GM10266 (cell line): ENCODE measurements at regions not wholly inside any gene's neighbourhood (a gene's known extent, or its start where the extent isn't known, plus 50 kb on each side); places are given as distances from the start of the nearest gene placed in this dataset.
"Not testable (repeated sequence)": the region's sequence is repeated elsewhere in the genome, so short reads cannot be mapped to it uniquely, and the experiment has no call there.

Experiments
- DNase-seq: peaks from one replicate; pipeline ENCODE4 v3.0.0; 2012; ENCODE audit errors: extremely low spot score
- TF ChIP-seq, protein P1 (sequence below): IDR thresholded peaks from 2 replicates; pipeline ENCODE4 v1.5.1; 2012; ENCODE audit warnings: mild to moderate bottlenecking, low read depth; ENCODE audit not compliant: control insufficient read depth, insufficient read depth; ENCODE audit errors: missing control alignments

DNA sequence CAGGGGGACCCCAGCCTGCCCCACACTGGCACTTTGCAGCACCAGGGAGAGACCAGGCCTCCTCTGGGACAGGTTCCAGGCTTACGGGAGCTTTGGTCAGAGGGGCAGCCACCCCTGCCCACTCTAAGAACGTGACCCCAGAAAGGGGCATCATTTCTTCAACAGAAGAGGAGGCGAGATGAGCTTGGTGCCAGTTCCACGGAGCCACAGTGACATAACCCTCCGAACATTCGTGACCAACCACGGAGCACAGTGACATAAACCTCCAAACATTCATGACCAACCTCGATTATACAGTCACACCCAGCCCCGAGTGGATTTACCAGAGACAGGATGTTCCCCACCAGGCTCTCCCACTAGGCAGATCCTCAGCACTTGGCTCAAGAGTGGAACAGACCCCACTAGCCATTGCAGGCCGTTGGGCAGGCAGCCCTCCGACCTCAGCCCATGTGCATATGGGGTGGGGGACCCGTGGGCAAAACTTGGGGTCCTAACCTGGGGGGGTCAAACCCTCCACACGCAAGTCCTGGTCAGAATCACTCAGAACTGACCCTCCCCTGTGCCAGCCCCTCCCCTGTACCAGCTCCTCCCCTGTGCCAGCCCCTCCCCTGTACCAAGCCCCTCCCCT is 112.9 kb downstream of the METRNL start:
- TF ChIP-seq, protein P1, sequence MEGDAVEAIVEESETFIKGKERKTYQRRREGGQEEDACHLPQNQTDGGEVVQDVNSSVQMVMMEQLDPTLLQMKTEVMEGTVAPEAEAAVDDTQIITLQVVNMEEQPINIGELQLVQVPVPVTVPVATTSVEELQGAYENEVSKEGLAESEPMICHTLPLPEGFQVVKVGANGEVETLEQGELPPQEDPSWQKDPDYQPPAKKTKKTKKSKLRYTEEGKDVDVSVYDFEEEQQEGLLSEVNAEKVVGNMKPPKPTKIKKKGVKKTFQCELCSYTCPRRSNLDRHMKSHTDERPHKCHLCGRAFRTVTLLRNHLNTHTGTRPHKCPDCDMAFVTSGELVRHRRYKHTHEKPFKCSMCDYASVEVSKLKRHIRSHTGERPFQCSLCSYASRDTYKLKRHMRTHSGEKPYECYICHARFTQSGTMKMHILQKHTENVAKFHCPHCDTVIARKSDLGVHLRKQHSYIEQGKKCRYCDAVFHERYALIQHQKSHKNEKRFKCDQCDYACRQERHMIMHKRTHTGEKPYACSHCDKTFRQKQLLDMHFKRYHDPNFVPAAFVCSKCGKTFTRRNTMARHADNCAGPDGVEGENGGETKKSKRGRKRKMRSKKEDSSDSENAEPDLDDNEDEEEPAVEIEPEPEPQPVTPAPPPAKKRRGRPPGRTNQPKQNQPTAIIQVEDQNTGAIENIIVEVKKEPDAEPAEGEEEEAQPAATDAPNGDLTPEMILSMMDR: no peak
- no peak for DNase-seq

DNA sequence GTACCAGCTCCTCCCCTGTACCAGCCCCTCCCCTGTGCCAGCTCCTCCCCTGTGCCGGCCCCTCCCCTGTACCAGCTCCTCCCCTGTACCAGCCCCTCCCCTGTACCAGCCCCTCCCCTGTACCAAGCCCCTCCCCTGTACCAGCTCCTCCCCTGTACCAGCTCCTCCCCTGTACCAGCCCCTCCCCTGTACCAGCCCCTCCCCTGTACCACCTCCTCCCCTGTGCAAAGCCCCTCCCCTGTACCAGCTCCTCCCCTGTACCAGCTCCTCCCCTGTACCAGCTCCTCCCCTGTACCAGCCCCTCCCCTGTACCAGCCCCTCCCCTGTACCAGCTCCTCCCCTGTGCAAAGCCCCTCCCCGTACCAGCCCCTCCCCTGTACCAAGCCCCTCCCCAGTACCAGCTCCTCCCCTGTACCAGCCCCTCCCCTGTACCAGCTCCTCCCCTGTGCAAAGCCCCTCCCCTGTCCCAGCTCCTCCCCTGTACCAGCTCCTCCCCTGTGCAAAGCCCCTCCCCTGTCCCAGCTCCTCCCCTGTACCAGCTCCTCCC is 113.5 kb downstream of the METRNL start:
- not testable (repeated sequence) for DNase-seq

DNA sequence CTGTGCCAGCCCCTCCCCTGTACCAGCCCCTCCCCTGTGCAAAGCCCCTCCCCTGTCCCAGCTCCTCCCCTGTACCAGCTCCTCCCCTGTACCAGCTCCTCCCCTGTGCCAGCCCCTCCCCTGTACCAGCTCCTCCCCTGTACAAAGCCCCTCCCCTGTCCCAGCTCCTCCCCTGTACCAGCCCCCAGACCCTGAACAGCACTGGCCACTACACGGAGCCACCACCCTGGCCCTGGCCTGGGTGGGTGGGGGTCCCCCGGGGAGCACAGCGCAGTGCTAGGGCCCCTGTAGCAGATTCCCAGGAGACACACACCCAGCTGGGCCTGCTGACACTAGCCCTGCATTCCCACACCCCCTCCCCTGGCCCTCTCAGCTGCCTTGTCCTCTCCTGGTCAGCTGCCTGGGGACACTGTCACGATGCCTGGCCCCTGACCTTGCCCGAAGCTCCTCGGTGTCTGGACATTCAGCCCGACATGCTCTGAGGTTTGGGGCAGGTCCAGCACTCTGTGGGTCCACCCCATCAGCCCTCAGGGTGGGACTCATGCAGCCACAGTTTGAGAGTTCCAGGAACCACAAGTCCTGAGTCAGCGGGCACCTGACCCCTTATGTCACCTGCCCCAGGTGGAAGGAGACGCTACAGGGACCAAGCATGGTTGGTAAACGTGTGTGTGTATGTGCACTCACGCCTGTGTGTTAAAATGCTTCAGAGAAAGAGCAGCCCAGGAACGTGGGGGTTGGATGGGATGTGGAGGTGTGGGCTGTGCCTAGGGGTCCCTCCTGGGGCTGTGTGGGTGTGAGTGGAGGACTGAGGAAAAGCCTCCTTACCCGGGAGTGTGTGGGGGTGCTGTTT is 114.2 kb downstream of the METRNL start:
- no peak for DNase-seq
- TF ChIP-seq, protein P1: no peak

DNA sequence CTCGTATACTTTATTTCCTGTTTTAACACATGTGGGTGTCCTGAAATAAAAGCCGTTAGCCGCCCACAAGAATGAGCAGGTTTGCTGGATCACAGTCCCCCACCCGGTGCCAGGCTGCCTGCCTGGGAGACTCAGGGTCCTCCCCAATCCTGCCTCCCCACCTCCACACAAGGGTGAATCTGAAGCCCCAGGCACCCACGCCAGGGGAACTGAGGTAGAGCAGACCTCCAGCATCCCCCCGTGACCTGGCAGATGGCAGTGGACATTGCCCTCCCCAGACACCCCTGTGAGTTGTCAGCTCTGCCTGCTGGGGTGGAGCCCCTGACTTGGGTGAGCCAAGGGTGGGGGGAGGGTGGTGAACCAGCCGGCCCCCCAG is 114.8 kb downstream of the METRNL start:
- TF ChIP-seq, protein P1: no peak
- no peak for DNase-seq

DNA sequence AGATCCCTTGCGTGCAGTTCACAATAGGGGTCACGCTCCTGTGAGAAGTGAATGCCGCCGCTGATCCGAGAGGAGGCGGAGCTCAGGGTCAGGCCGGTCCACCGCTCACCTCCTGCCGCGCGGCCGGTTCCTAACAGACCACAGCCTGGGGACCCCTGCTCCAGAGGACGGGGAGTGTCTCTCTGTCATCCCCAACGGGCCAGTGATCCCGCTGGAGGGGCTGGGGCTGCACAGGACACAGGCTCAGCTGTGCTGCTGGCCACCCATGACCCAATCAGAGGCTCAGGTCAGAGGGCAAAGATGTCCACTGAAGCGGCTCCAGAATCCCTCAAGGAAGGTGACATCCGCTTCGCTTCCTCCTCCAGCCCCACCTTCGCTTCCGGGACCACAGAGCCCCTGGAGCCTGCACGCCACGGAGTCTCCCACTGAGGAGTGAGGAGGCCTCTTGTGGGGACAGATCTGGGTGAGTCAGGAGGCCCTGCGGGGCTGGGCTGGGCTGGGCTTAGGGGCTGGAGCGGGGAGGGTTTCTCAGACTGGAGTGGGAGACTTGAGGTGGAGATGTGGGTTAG is 115.4 kb downstream of the METRNL start:
- no peak for DNase-seq

DNA sequence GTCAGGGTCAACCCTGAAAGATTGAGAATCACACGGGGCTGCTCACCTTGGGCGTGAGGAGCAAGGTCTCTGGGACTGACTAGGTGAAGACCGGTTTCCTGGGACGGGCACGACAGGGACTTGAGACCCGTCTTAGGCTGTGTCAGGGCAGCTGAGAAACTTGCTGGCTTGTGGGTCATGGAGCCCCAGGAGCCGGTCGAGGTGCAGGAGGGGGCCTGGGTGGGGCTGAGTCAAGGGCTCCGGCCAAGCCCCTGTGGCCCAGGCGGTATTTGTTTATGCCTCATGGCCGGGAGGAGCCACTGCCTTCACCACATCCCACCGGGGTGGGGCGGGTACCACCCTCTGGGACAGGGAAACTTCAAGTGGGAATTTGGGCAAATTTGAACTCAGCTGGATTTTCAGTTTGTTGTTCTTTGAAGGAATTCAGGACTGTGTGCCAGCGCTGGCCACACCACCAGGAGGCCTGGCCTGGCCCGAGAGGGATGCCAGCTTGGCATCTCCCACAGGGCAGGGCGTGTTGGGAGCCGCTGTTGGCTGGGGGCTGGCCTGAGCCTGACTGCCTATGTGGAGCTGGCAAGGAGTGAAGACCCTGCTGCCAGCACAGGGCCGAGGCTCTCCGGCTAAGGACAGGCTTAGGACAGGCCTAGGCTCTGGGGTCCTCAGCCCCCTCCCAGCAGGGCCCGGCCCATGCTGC is 116.1 kb downstream of the METRNL start:
- no peak for DNase-seq
- TF ChIP-seq, protein P1: no peak

More for the DNA sequence above, 115.4 kb downstream of the METRNL start:
- TF ChIP-seq, protein P1: no peak

DNA sequence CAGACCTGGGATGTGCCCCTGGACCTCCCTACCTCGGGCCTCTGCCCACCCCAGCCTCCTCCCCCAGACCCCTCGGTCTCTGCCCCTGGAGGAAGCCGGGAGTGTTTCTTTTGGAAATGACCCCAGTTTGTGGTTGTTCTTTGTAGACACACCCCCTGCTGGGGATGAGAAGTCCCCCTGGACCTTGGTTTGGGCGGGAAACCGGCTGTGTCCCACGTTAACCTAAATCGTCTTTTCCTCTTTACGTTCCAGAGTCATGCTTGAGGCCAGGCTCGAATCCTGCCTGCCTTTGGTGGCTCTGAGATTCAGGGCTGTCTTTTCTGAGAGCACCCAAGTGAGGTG is 116.6 kb downstream of the METRNL start:
- DNase-seq: no peak
- TF ChIP-seq, protein P1: no peak
